Neural progenitor cell (in vitro differentiated cells): ENCODE measurements at regions not wholly inside any gene's neighbourhood (a gene's known extent, or its start where the extent isn't known, plus 50 kb on each side); places are given as distances from the start of the nearest gene placed in this dataset.

Experiments
- DNase-seq: peaks from one replicate; pipeline ENCODE4 v3.0.0-alpha.2; 2016; ENCODE audit warnings: low spot score
- H2AFZ ChIP-seq: fragments of 200-600 bp; sonication (generic); replicated peaks from 2 replicates; pipeline ENCODE4 v1.6.1; 2016; ENCODE audit warnings: antibody characterized with exemption
- H3F3A ChIP-seq: fragments of 200-600 bp; sonication (generic); 2 replicates; pipeline ENCODE4 v1.6.1; 2016; ENCODE audit warnings: antibody characterized with exemption, low read depth
- H3K27ac ChIP-seq: fragments of 200-600 bp; sonication (generic); 2 replicates; pipeline ENCODE4 v1.5.1; 2016; ENCODE audit warnings: mild to moderate bottlenecking
- H3K27me3 ChIP-seq: fragments of 200-600 bp; sonication (generic); 2 replicates; pipeline ENCODE4 v1.6.1; 2016; ENCODE audit warnings: mild to moderate bottlenecking, moderate library complexity
- H3K36me3 ChIP-seq: fragments of 200-600 bp; sonication (generic); 2 replicates; pipeline ENCODE4 v1.5.1; 2016
- H3K4me1 ChIP-seq: fragments of 200-600 bp; sonication (generic); 2 replicates; pipeline ENCODE4 v1.6.1; 2016; ENCODE audit warnings: mixed run types
- H3K4me2 ChIP-seq: fragments of 200-600 bp; sonication (generic); 2 replicates; pipeline ENCODE4 v1.6.1; 2016
- H3K4me3 ChIP-seq: fragments of 200-600 bp; sonication (generic); 2 replicates; pipeline ENCODE4 v1.5.1; 2016
- H3K79me2 ChIP-seq: fragments of 200-600 bp; sonication (generic); 2 replicates; pipeline ENCODE4 v1.6.1; 2016; ENCODE audit warnings: low read depth
- H3K9ac ChIP-seq: fragments of 200-600 bp; sonication (generic); 2 replicates; pipeline ENCODE4 v1.6.1; 2016
- H3K9me3 ChIP-seq: fragments of 200-600 bp; sonication (generic); 2 replicates; pipeline ENCODE4 v1.5.1; 2016; ENCODE audit warnings: low read depth
- H4K20me1 ChIP-seq: fragments of 200-600 bp; sonication (generic); 2 replicates; pipeline ENCODE4 v1.6.1; 2016; ENCODE audit warnings: low read depth
- H3K27ac Mint-ChIP-seq: 3 replicates; pipeline ENCODE4 v1.8.0; 2021; ENCODE audit warnings: mixed read lengths
- H3K27me3 Mint-ChIP-seq: 2 replicates; pipeline ENCODE4 v1.8.0; 2022; ENCODE audit warnings: low read depth, mild to moderate bottlenecking, inconsistent platforms, moderate library complexity, mixed read lengths; ENCODE audit not compliant: insufficient read depth
- H3K36me3 Mint-ChIP-seq: 3 replicates; pipeline ENCODE4 v1.8.0; 2021; ENCODE audit warnings: mixed read lengths
- H3K4me1 Mint-ChIP-seq: 3 replicates; pipeline ENCODE4 v1.8.0; 2021; ENCODE audit warnings: mixed read lengths
- H3K4me3 Mint-ChIP-seq: 3 replicates; pipeline ENCODE4 v1.8.0; 2021; ENCODE audit warnings: mild to moderate bottlenecking, moderate library complexity, mixed read lengths
- H3K9me3 Mint-ChIP-seq: 3 replicates; pipeline ENCODE4 v1.8.0; 2020; ENCODE audit warnings: mixed read lengths
- CTCF ChIP-seq: fragments of 200-600 bp; sonication (generic); IDR thresholded peaks from 2 replicates; pipeline ENCODE4 v1.5.1; 2017; ENCODE audit warnings: antibody characterized with exemption, mild to moderate bottlenecking
- EZH2 ChIP-seq: fragments of 200-600 bp; sonication (generic); IDR thresholded peaks from 2 replicates; pipeline ENCODE4 v1.6.1; 2017; ENCODE audit warnings: antibody characterized with exemption, mild to moderate bottlenecking, moderate library complexity
- EZH2phosphoT487 ChIP-seq: fragments of 200-600 bp; sonication (generic); IDR thresholded peaks from 2 replicates; pipeline ENCODE4 v1.6.1; 2017; ENCODE audit warnings: antibody characterized with exemption

DNA sequence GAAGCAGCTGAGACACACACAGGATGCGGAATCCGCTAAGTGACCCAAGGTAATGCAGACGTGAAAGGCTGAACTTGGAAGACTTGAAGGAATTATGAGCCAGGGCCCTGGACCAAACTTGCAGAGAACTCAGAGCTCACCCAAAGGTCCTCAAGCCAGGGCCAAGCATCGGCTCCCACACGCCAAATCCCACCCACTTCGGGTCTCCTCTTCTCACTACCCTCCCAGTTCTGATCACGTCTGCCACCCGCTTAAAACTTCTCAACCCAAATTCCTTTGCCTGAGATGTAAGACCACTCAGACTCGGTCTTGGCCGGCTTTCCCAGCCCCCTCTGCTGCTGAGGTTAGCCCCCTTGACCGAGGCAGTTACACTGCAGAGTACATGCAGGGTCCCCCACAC is 130.1 kb downstream of the PSMG1 start:
- Histone ChIP-seq H3K9me3 (no peaks in the 10 kb centered on the region), H3K36me3 (no peaks in the 10 kb centered on the region), H3K4me2 (no peak overlapping the region), H3K9ac (no peak overlapping the region), H3K27ac (no peak overlapping the region), H4K20me1 (no peaks in the 10 kb centered on the region), H3F3A (no peaks in the 10 kb centered on the region), H3K79me2 (no peaks in the 10 kb centered on the region), H3K4me3 (no peak overlapping the region), H2AFZ (no peak overlapping the region), H3K4me1 (peaks cover 11% of the 10 kb centered on the region), H3K27me3 (no peaks in the 10 kb centered on the region)
- DNase-seq = no peak
- Mint-ChIP-seq H3K9me3 (no peaks in the 10 kb centered on the region), H3K27ac (no peak overlapping the region), H3K27me3 (peaks cover 10% of the 10 kb centered on the region), H3K4me3 (no peak overlapping the region), H3K36me3 (no peaks in the 10 kb centered on the region), H3K4me1 (peaks cover 7% of the 10 kb centered on the region)
- TF ChIP-seq EZH2phosphoT487 (no peak), CTCF (no peak), EZH2 (no peak)

DNA sequence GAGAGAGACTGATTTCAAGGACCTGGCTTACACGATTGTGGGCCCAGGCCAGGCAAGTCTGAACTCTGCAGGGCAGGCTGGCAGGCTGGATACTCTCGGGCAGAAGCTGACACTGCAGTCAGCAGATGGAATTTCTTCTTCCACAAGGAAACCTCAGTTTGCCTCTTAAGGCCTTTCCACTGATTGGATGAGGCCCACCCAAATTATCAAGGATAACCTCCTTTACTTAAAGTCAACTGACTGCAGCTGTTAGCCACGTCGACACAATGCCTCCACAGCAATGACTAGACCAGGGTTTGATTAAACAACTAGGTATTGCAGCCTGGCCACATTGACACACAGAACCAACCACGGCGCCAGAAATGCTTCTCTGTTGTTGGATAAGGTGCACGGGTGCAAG is 130.5 kb downstream of the PSMG1 start:
- H2AFZ ChIP-seq = no peak overlapping the region
- no peak overlapping the region for H3K27ac Mint-ChIP-seq
- H3K27me3 Mint-ChIP-seq = peaks cover 10% of the 10 kb centered on the region
- H3K27ac ChIP-seq = no peak overlapping the region
- no peak overlapping the region for H3K4me3 ChIP-seq
- no peaks in the 10 kb centered on the region for H3K9me3 Mint-ChIP-seq
- H3F3A ChIP-seq = no peaks in the 10 kb centered on the region
- no peak for TF ChIP-seq EZH2
- peaks cover 11% of the 10 kb centered on the region for H3K4me1 Mint-ChIP-seq
- no peaks in the 10 kb centered on the region for H3K79me2 ChIP-seq
- H3K4me2 ChIP-seq = no peak overlapping the region
- peaks cover 11% of the 10 kb centered on the region for H3K4me1 ChIP-seq
- no peak overlapping the region for H3K4me3 Mint-ChIP-seq
- no peaks in the 10 kb centered on the region for H3K36me3 Mint-ChIP-seq
- no peak for DNase-seq
- no peaks in the 10 kb centered on the region for H3K27me3 ChIP-seq
- no peaks in the 10 kb centered on the region for H3K36me3 ChIP-seq
- no peaks in the 10 kb centered on the region for H3K9me3 ChIP-seq
- H3K9ac ChIP-seq = no peak overlapping the region
- no peaks in the 10 kb centered on the region for H4K20me1 ChIP-seq

GRCh38 chr21:39051588-39051949 is 131.7 kb downstream of the PSMG1 start:
- Histone ChIP-seq H2AFZ (no peak overlapping the region), H3K4me3 (no peak overlapping the region), H3K27ac (no peak overlapping the region), H3K9ac (no peak overlapping the region), H3K79me2 (no peaks in the 10 kb centered on the region), H4K20me1 (no peaks in the 10 kb centered on the region), H3K36me3 (no peaks in the 10 kb centered on the region), H3K9me3 (no peaks in the 10 kb centered on the region), H3K4me1 (peaks cover 6% of the 10 kb centered on the region), H3K4me2 (no peak overlapping the region), H3F3A (no peaks in the 10 kb centered on the region), H3K27me3 (no peaks in the 10 kb centered on the region)
- Mint-ChIP-seq H3K36me3 (no peaks in the 10 kb centered on the region), H3K4me1 (peaks cover 17% of the 10 kb centered on the region), H3K9me3 (no peaks in the 10 kb centered on the region), H3K27ac (no peak overlapping the region), H3K4me3 (no peak overlapping the region), H3K27me3 (peaks cover 6% of the 10 kb centered on the region)
- no peak for TF ChIP-seq EZH2
- DNase-seq = no peak

- H3K4me3 Mint-ChIP-seq = no peak overlapping the region
- peaks cover 17% of the 10 kb centered on the region for H3K4me1 Mint-ChIP-seq
- H3K79me2 ChIP-seq = no peaks in the 10 kb centered on the region
- no peak overlapping the region for H3K27ac ChIP-seq
- H3K27me3 Mint-ChIP-seq = peaks cover 6% of the 10 kb centered on the region
- H3K4me3 ChIP-seq = no peak overlapping the region
- no peaks in the 10 kb centered on the region for H3K36me3 ChIP-seq
- no peak for TF ChIP-seq EZH2
- TF ChIP-seq CTCF = no peak
- TF ChIP-seq EZH2phosphoT487 = no peak
- H3K4me1 ChIP-seq = peaks cover 1% of the 10 kb centered on the region
- no peak overlapping the region for H3K27ac Mint-ChIP-seq
- H3K9me3 Mint-ChIP-seq = no peaks in the 10 kb centered on the region
- H3K9ac ChIP-seq = no peak overlapping the region
- no peak overlapping the region for H3K4me2 ChIP-seq
- no peaks in the 10 kb centered on the region for H4K20me1 ChIP-seq
- DNase-seq = no peak
- H2AFZ ChIP-seq = no peak overlapping the region
- no peaks in the 10 kb centered on the region for H3K9me3 ChIP-seq
- H3K27me3 ChIP-seq = no peaks in the 10 kb centered on the region
- H3K36me3 Mint-ChIP-seq = no peaks in the 10 kb centered on the region
- no peaks in the 10 kb centered on the region for H3F3A ChIP-seq
These were observed 132.2 kb downstream of the PSMG1 start for GRCh38 chr21:39050841-39051587.
